ENCODE measurements at regions not wholly inside any gene's neighbourhood (a gene's known extent, or its start where the extent isn't known, plus 50 kb on each side); places are given as distances from the start of the nearest gene placed in this dataset.

DNA sequence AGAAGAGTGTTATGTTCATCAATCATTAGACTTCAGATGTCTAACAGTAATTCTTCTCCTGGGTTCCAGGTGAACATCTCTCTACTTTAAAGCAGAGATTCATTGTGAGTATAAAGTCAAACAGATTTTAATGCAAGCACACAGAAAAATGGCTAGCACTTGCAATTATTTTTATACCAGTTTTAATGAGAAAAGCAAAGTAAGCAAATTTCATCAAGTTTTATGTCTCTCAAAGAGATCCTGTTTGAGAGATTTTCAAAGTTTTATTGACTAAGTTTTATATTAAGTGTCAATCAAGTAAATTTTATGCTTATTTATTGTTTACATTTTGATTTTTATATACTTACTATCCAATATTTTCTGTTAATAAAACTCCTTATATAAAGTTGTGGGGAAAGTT lies 1628.5 kb downstream of the HACE1 start:
- Histone ChIP-seq H2AFZ (ENCODE audit: low read depth) (no peak overlapping the region), H3K9me2 (no peaks in the 10 kb centered on the region), H3K9ac (no peak overlapping the region), H3K36me3 (replicated peaks in 1 of 2; ENCODE audit: control insufficient read depth in 1 of 2, insufficient read depth in 2 of 2, low read length in 1 of 2) (no peaks in the 10 kb centered on the region), H3K9me3 (no peaks in the 10 kb centered on the region), H4K20me1 (ENCODE audit: insufficient read depth) (no peaks in the 10 kb centered on the region), H3K4me3 (ENCODE audit: low read depth in 2 of 2, low read length in 1 of 2) (no peak overlapping the region), H3K4me2 (no peak overlapping the region), H3K27ac (ENCODE audit: low read depth in 2 of 2, low read length in 1 of 2) (no peak overlapping the region), H3K27me3 (ENCODE audit: insufficient read depth) (no peaks in the 10 kb centered on the region), H3K79me2 (ENCODE audit: insufficient read depth) (no peaks in the 10 kb centered on the region), H3F3A (replicated peaks; ENCODE audit: insufficient read depth) (no peaks in the 10 kb centered on the region), H3K4me1 (ENCODE audit: control insufficient read depth in 1 of 2, insufficient read depth in 2 of 2, low read depth in 1 of 2, low read length in 1 of 2) (no peaks in the 10 kb centered on the region)
- ChIA-PET CTCF (no interaction called here), POLR2A (no interaction called here)
- no peak for DNase-seq
- TF ChIP-seq FOSL2 (IDR thresholded peaks at IDR 0.05; ENCODE audit: borderline replicate concordance, low read depth) (no peak), YY1 (IDR thresholded peaks at IDR 0.05; ENCODE audit: low read depth) (no peak), NRF1 (IDR thresholded peaks at IDR 0.05; ENCODE audit: low read depth, low read length) (no peak), RXRA (IDR thresholded peaks at IDR 0.05; ENCODE audit: borderline replicate concordance, low read depth) (no peak), GATA2 (CRISPR knock-in tag; IDR thresholded peaks at IDR 0.05) (no peak), MEF2A (IDR thresholded peaks at IDR 0.05; ENCODE audit: borderline replicate concordance, low read depth) (no peak), TAF1 (IDR thresholded peaks at IDR 0.05; ENCODE audit: borderline replicate concordance, low read depth, low read length) (no peak), EZH2phosphoT487 (IDR thresholded peaks at IDR 0.05; ENCODE audit: borderline replicate concordance, low read depth) (no peak)
- TF ChIP-seq, protein P1, sequence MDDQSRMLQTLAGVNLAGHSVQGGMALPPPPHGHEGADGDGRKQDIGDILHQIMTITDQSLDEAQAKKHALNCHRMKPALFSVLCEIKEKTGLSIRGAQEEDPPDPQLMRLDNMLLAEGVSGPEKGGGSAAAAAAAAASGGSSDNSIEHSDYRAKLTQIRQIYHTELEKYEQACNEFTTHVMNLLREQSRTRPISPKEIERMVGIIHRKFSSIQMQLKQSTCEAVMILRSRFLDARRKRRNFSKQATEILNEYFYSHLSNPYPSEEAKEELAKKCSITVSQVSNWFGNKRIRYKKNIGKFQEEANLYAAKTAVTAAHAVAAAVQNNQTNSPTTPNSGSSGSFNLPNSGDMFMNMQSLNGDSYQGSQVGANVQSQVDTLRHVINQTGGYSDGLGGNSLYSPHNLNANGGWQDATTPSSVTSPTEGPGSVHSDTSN (IDR thresholded peaks at IDR 0.05) = no peak
- TF ChIP-seq, protein P2, sequence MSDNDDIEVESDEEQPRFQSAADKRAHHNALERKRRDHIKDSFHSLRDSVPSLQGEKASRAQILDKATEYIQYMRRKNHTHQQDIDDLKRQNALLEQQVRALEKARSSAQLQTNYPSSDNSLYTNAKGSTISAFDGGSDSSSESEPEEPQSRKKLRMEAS (IDR thresholded peaks at IDR 0.05; ENCODE audit: low read depth) = no peak
- TF ChIP-seq, protein P3, sequence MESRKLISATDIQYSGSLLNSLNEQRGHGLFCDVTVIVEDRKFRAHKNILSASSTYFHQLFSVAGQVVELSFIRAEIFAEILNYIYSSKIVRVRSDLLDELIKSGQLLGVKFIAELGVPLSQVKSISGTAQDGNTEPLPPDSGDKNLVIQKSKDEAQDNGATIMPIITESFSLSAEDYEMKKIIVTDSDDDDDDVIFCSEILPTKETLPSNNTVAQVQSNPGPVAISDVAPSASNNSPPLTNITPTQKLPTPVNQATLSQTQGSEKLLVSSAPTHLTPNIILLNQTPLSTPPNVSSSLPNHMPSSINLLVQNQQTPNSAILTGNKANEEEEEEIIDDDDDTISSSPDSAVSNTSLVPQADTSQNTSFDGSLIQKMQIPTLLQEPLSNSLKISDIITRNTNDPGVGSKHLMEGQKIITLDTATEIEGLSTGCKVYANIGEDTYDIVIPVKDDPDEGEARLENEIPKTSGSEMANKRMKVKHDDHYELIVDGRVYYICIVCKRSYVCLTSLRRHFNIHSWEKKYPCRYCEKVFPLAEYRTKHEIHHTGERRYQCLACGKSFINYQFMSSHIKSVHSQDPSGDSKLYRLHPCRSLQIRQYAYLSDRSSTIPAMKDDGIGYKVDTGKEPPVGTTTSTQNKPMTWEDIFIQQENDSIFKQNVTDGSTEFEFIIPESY (IDR thresholded peaks at IDR 0.05; ENCODE audit: borderline replicate concordance, low read depth) = no peak

DNA sequence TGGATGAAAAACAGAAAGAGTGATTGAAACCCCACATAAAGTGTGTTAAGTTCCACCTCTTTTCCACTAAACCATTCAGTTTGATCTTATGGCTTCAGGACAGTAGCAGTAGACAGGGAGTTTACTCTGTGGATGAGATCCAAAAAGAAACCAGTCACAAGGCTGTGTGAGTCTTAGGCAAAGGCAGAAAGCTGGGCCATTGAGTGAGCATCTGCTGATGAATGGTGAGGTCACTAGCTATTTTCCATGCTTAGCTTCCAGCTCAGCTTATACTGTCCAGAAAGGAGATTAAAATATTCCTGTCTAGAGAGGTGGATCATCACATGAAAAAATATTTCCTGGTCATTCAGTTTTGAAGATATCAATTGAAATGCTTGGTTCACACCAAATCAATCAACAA lies 1643.9 kb downstream of the HACE1 start:
- Histone ChIP-seq H3K9me2 (no peaks in the 10 kb centered on the region), H3K27me3 (ENCODE audit: insufficient read depth) (no peaks in the 10 kb centered on the region), H3K4me3 (ENCODE audit: low read depth in 2 of 2, low read length in 1 of 2) (no peak overlapping the region), H4K20me1 (ENCODE audit: insufficient read depth) (no peaks in the 10 kb centered on the region), H2AFZ (ENCODE audit: low read depth) (no peak overlapping the region), H3F3A (replicated peaks; ENCODE audit: insufficient read depth) (no peaks in the 10 kb centered on the region), H3K79me2 (ENCODE audit: insufficient read depth) (no peaks in the 10 kb centered on the region), H3K4me1 (ENCODE audit: control insufficient read depth in 1 of 2, insufficient read depth in 2 of 2, low read depth in 1 of 2, low read length in 1 of 2) (no peaks in the 10 kb centered on the region), H3K9ac (no peak overlapping the region), H3K36me3 (replicated peaks in 1 of 2; ENCODE audit: control insufficient read depth in 1 of 2, insufficient read depth in 2 of 2, low read length in 1 of 2) (no peaks in the 10 kb centered on the region), H3K27ac (ENCODE audit: low read depth in 2 of 2, low read length in 1 of 2) (no peak overlapping the region), H3K4me2 (no peak overlapping the region), H3K9me3 (no peaks in the 10 kb centered on the region)
- no peak for DNase-seq
- POLR2A ChIA-PET = no interaction called here
- CTCF ChIA-PET = no interaction called here
- TF ChIP-seq GATA2 (CRISPR knock-in tag; IDR thresholded peaks at IDR 0.05) (no peak), GABPA (IDR thresholded peaks at IDR 0.05; ENCODE audit: low read depth) (no peak), NRF1 (IDR thresholded peaks at IDR 0.05; ENCODE audit: low read depth, low read length) (no peak), SIN3A (IDR thresholded peaks at IDR 0.05; ENCODE audit: borderline replicate concordance, low read depth, low read length) (no peak), FOSL2 (IDR thresholded peaks at IDR 0.05; ENCODE audit: borderline replicate concordance, low read depth) (no peak), TEAD4 (IDR thresholded peaks at IDR 0.05; ENCODE audit: borderline replicate concordance, insufficient read depth) (no peak), FOXM1 (IDR thresholded peaks at IDR 0.05; ENCODE audit: low read depth) (no peak), MXI1 (IDR thresholded peaks at IDR 0.05; ENCODE audit: low read depth, low read length) (no peak), TCF12 (IDR thresholded peaks at IDR 0.05) (no peak), ELF1 (IDR thresholded peaks at IDR 0.05) (no peak), CHD2 (IDR thresholded peaks at IDR 0.05; ENCODE audit: low read length, partially characterized antibody) (no peak), RAD21 (IDR thresholded peaks at IDR 0.05; ENCODE audit: low read length) (no peak), EP300 (IDR thresholded peaks at IDR 0.05; ENCODE audit: borderline replicate concordance in 1 of 2, low read depth in 1 of 2, low read length in 1 of 2) (no peak)
- TF ChIP-seq, protein P1 (IDR thresholded peaks at IDR 0.05) = no peak
- TF ChIP-seq, protein P2 (IDR thresholded peaks at IDR 0.05; ENCODE audit: low read depth) = no peak
- TF ChIP-seq, protein P4, sequence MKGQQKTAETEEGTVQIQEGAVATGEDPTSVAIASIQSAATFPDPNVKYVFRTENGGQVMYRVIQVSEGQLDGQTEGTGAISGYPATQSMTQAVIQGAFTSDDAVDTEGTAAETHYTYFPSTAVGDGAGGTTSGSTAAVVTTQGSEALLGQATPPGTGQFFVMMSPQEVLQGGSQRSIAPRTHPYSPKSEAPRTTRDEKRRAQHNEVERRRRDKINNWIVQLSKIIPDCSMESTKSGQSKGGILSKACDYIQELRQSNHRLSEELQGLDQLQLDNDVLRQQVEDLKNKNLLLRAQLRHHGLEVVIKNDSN (IDR thresholded peaks at IDR 0.05; ENCODE audit: borderline replicate concordance, low read depth) = no peak
- TF ChIP-seq, protein P3 (IDR thresholded peaks at IDR 0.05; ENCODE audit: borderline replicate concordance, low read depth) = no peak
